A549 (cell line): ENCODE measurements at regions not wholly inside any gene's neighbourhood (a gene's known extent, or its start where the extent isn't known, plus 50 kb on each side); places are given as distances from the start of the nearest gene placed in this dataset.

Experiments used
- ATAC-seq, 2 experiments: fragments of 200-7000 bp in 1 of 2; fragments of >200 bp in 1 of 2; cut with Nextera tagmentation in 1 of 2; cut with Tn5 transposase in 1 of 2; 3 replicates each; pipeline versions ENCODE4 v1.8.0 to v1.9.1; 2018 to 2020; ENCODE audit warnings: mild to moderate bottlenecking in 1 of 2, moderate library complexity in 1 of 2
- CTCF ChIA-PET: fragments of 300-600 bp; sonication (Branson Sonifier 250); formaldehyde crosslinking; extraction: SDS; loops from one replicate; lab custom pipeline; 2021; ENCODE audit warnings: antibody characterized with exemption, inconsistent platforms; lab: Yijun Ruan, JAX
- POLR2A ChIA-PET: fragments of 350-600 bp; formaldehyde crosslinking; extraction: SDS; loops from one replicate; lab custom pipeline; 2021; ENCODE audit warnings: antibody characterized with exemption, inconsistent platforms; lab: Yijun Ruan, JAX
- DNase-seq, 2 experiments: peaks; one replicate each; pipeline versions ENCODE4 v3.0.0 to v3.0.0-alpha.2; 2011 to 2016; ENCODE audit warnings: low read depth in 1 of 2, low spot score in 1 of 2
- FAIRE-seq: peaks from 2 replicates; lab custom pipeline; 2011; peaks lifted over from hg19 to GRCh38; lab: Jason Lieb, UNC
- H3K27ac ChIP-seq, 2 experiments: fragments of >200 bp; sonication (Bioruptor Twin); formaldehyde crosslinking; 3 replicates each; pipeline ENCODE4 v1.5.1; 2016 to 2017
- H3K4me1 ChIP-seq: fragments of >200 bp; sonication (Bioruptor Twin); formaldehyde crosslinking; 3 replicates; pipeline ENCODE4 v1.6.1; 2016
- H3K4me2 ChIP-seq: fragments of >200 bp; sonication (Bioruptor Twin); formaldehyde crosslinking; 3 replicates; pipeline ENCODE4 v1.6.1; 2016
- H3K4me3 ChIP-seq: fragments of >200 bp; sonication (Bioruptor Twin); formaldehyde crosslinking; 3 replicates; pipeline ENCODE4 v1.5.1; 2016
- H3K9me3 ChIP-seq: fragments of >200 bp; sonication (Bioruptor Twin); formaldehyde crosslinking; 3 replicates; pipeline ENCODE4 v1.6.1; 2016
- CBX2 ChIP-seq: fragments of 200-600 bp; sonication (generic); IDR thresholded peaks from 2 replicates; pipeline ENCODE4 v1.6.1; 2016; ENCODE audit warnings: low read depth, mild to moderate bottlenecking, borderline replicate concordance
- CBX8 ChIP-seq: fragments of 200-600 bp; sonication (generic); IDR thresholded peaks from 2 replicates; pipeline ENCODE4 v1.6.1; 2016
- ESRRA ChIP-seq: fragments of 150-350 bp; IDR thresholded peaks from 2 replicates; pipeline ENCODE4 v1.6.1; 2014; ENCODE audit warnings: mild to moderate bottlenecking, low read length, borderline replicate concordance
- FOXS1 ChIP-seq: fragments of 250-450 bp; sonication (Bioruptor Pico); IDR thresholded peaks from 2 replicates; pipeline ENCODE4 v1.5.0; 2020; ENCODE audit warnings: mild to moderate bottlenecking, moderate library complexity
- HDAC2 ChIP-seq: fragments of 200-600 bp; sonication (generic); IDR thresholded peaks from 2 replicates; pipeline ENCODE4 v1.6.1; 2016
- HEYL ChIP-seq: fragments of 250-450 bp; sonication (Bioruptor Pico); IDR thresholded peaks from 2 replicates; pipeline ENCODE4 v1.8.0; 2021; ENCODE audit warnings: mild to moderate bottlenecking, moderate library complexity
- HOXA7 ChIP-seq: fragments of 250-450 bp; sonication (Bioruptor Pico); IDR thresholded peaks from 2 replicates; pipeline ENCODE4 v1.5.0; 2020; ENCODE audit warnings: mild to moderate bottlenecking, moderate library complexity
- HOXB13 ChIP-seq: fragments of 250-450 bp; sonication (Bioruptor Pico); IDR thresholded peaks from 2 replicates; pipeline ENCODE4 v1.5.0; 2020; ENCODE audit warnings: low read depth, mild to moderate bottlenecking, moderate library complexity
- JUN ChIP-seq, 2 experiments: fragments of >200 bp; sonication (Bioruptor Twin); formaldehyde crosslinking; IDR thresholded peaks; 2 replicates in 1 of 2; 3 replicates in 1 of 2; pipeline ENCODE4 v1.6.1; 2016 to 2017
- MAFK ChIP-seq: fragments of 450-650 bp; IDR thresholded peaks from 2 replicates; pipeline ENCODE4 v1.6.1; 2014; ENCODE audit not compliant: partially characterized antibody
- MAZ ChIP-seq: fragments of 150-350 bp; IDR thresholded peaks from 2 replicates; pipeline ENCODE4 v1.6.1; 2014; ENCODE audit warnings: antibody characterized with exemption, low read depth, low read length, borderline replicate concordance
- MYC ChIP-seq: IDR thresholded peaks from 2 replicates; pipeline ENCODE4 v1.6.1; 2012; ENCODE audit warnings: mild to moderate bottlenecking, inconsistent platforms, low read length, improper control_type of control experiment, borderline replicate concordance
- NFE2L2 ChIP-seq: fragments of 150-350 bp; conservative IDR thresholded peaks from 2 replicates; pipeline ENCODE4 v1.6.1; 2014; ENCODE audit warnings: low read length
- POLR2A ChIP-seq: IDR thresholded peaks from 2 replicates; pipeline ENCODE4 v1.6.1; 2012; ENCODE audit warnings: mild to moderate bottlenecking, low read length
- RNF2 ChIP-seq: fragments of 200-600 bp; sonication (generic); IDR thresholded peaks from 2 replicates; pipeline ENCODE4 v1.6.1; 2016; ENCODE audit warnings: low read depth, mild to moderate bottlenecking, antibody characterized with exemption, moderate library complexity, borderline replicate concordance
- SMC3 ChIP-seq: fragments of >200 bp; sonication (Bioruptor Twin); formaldehyde crosslinking; IDR thresholded peaks from 3 replicates; pipeline ENCODE4 v1.6.1; 2018; ENCODE audit warnings: inconsistent platforms
- TFCP2L1 ChIP-seq: fragments of 250-450 bp; sonication (Bioruptor Pico); IDR thresholded peaks from 2 replicates; pipeline ENCODE4 v1.5.0; 2021; ENCODE audit warnings: mild to moderate bottlenecking
- ZC3H11A ChIP-seq: fragments of 450-650 bp; IDR thresholded peaks from 2 replicates; pipeline ENCODE4 v1.6.1; 2014; ENCODE audit warnings: antibody characterized with exemption, mild to moderate bottlenecking
- ZNF302 ChIP-seq: fragments of 250-450 bp; sonication (Bioruptor Pico); IDR thresholded peaks from 2 replicates; pipeline ENCODE4 v1.9.0; 2021; ENCODE audit warnings: inconsistent platforms, mild to moderate bottlenecking, moderate library complexity
- ZSCAN20 ChIP-seq: fragments of 250-450 bp; sonication (Bioruptor Pico); IDR thresholded peaks from 2 replicates; pipeline ENCODE4 v1.8.0; 2022; ENCODE audit warnings: mild to moderate bottlenecking, moderate library complexity
- WGBS: methylation state at CpG from one replicate; pipeline ENCODE4 v1.1.6; 2017; ENCODE audit errors: missing lambda C conversion rate; 5-methylcytosine and 5-hydroxymethylcytosine counted together
- TF ChIP-seq, protein P1 (sequence below): fragments of >200 bp; sonication (Bioruptor Twin); formaldehyde crosslinking; IDR thresholded peaks from 2 replicates; pipeline ENCODE4 v1.6.1; 2016
- TF ChIP-seq, protein P2 (sequence below): fragments of 150-350 bp; IDR thresholded peaks from 2 replicates; pipeline ENCODE4 v1.6.1; 2014; ENCODE audit warnings: low read depth, mild to moderate bottlenecking, low read length
- TF ChIP-seq, protein P3 (sequence below): fragments of 200-600 bp; sonication (generic); IDR thresholded peaks from 2 replicates; pipeline ENCODE4 v1.6.1; 2016; ENCODE audit warnings: antibody characterized with exemption, mild to moderate bottlenecking, moderate library complexity
- TF ChIP-seq, protein P4 (sequence below): IDR thresholded peaks from 2 replicates; pipeline ENCODE4 v1.6.1; 2012
- TF ChIP-seq, protein P5 (sequence below): fragments of 450-650 bp; IDR thresholded peaks from 2 replicates; pipeline ENCODE4 v1.6.1; 2014; ENCODE audit warnings: antibody characterized with exemption
- TF ChIP-seq, protein P6 (sequence below): fragments of >200 bp; sonication (Bioruptor Twin); formaldehyde crosslinking; IDR thresholded peaks from 3 replicates; pipeline ENCODE4 v1.5.1; 2016

DNA sequence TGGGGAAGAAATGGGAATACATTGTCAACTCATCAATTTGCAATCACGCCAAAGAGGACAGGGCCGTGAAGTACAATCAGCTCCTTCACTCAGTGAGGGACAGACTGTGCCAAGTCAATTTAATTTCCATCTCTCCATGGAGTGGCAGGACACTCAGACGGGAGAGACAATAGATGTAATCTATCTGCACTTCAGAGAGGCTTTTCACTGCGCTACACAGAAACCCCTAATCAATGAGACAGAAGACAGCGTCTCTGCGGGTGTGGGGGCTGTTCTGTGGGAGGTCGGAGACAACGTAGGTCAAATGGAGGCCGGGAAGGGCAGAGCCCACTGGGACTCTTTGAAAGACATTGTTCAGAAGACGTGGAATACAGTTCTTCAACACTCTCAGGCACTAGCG is 541.0 kb upstream of the ADARB2 start:
- CTCF ChIA-PET, result interaction anchor here (1.1 kb wide), 1 partner anchor 9 kb away, joined by 3 read pairs; no protein-coding TSS in a partner anchor
- TF ChIP-seq HDAC2 (no peak), CBX2 (no peak), TFCP2L1 (CRISPR knock-in tag) (no peak), RNF2 (no peak), SMC3 (no peak), HOXB13 (CRISPR knock-in tag) (no peak), JUN (IDR thresholded peaks at IDR 0.05) (no peak), ZNF302 (CRISPR knock-in tag) (no peak), CBX8 (no peak), ESRRA (no peak)
- TF ChIP-seq, protein P1, sequence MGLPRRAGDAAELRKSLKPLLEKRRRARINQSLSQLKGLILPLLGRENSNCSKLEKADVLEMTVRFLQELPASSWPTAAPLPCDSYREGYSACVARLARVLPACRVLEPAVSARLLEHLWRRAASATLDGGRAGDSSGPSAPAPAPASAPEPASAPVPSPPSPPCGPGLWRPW, result no peak
- TF ChIP-seq, protein P2, sequence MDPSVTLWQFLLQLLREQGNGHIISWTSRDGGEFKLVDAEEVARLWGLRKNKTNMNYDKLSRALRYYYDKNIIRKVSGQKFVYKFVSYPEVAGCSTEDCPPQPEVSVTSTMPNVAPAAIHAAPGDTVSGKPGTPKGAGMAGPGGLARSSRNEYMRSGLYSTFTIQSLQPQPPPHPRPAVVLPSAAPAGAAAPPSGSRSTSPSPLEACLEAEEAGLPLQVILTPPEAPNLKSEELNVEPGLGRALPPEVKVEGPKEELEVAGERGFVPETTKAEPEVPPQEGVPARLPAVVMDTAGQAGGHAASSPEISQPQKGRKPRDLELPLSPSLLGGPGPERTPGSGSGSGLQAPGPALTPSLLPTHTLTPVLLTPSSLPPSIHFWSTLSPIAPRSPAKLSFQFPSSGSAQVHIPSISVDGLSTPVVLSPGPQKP, result no peak
- FAIRE-seq (no peak), DNase-seq (no peak), ATAC-seq (no peak)
- Histone ChIP-seq H3K4me3 (no peak overlapping the region), H3K27ac (no peak overlapping the region), H3K9me3 (no peaks in the 10 kb centered on the region), H3K4me2 (no peak overlapping the region), H3K4me1 (no peaks in the 10 kb centered on the region)
- POLR2A ChIA-PET, result no interaction called here
- WGBS, result 10% methylated on average over 11 of the region's 11 CpGs

DNA sequence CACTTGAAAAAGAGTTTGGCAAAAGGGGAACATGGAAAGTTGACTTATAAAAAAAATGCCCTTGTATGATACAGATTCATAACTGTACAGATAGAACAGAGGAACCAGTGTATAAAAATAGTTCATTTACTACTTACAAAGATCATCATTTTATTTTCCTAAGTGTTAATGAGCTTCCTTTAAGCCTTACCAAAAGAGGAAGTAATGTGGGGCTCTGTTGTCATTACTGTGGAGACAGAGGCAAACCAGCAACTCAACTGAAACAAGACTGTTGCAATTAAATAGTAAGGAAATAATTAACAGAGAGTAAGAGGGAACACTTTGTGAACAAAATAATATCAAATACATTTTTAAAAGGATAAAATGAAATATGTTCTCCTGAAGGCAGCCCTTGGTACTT is 526.2 kb upstream of the ADARB2 start:
- ChIA-PET POLR2A (no interaction called here), CTCF (no interaction called here)
- Histone ChIP-seq H3K4me2 (no peak overlapping the region), H3K9me3 (no peaks in the 10 kb centered on the region), H3K4me1 (no peaks in the 10 kb centered on the region), H3K27ac (no peak overlapping the region), H3K4me3 (no peak overlapping the region)
- FAIRE-seq, result no peak
- TF ChIP-seq JUN (IDR thresholded peaks at IDR 0.05) (no peak), FOXS1 (no peak), HOXA7 (CRISPR knock-in tag) (no peak), HDAC2 (no peak), NFE2L2 (no peak), HOXB13 (CRISPR knock-in tag) (no peak), ZSCAN20 (CRISPR knock-in tag) (no peak), HEYL (CRISPR knock-in tag) (no peak), MYC (no peak), MAFK (no peak), RNF2 (no peak), MAZ (no peak), ZC3H11A (no peak), CBX8 (no peak), POLR2A (no peak)
- TF ChIP-seq, protein P3, sequence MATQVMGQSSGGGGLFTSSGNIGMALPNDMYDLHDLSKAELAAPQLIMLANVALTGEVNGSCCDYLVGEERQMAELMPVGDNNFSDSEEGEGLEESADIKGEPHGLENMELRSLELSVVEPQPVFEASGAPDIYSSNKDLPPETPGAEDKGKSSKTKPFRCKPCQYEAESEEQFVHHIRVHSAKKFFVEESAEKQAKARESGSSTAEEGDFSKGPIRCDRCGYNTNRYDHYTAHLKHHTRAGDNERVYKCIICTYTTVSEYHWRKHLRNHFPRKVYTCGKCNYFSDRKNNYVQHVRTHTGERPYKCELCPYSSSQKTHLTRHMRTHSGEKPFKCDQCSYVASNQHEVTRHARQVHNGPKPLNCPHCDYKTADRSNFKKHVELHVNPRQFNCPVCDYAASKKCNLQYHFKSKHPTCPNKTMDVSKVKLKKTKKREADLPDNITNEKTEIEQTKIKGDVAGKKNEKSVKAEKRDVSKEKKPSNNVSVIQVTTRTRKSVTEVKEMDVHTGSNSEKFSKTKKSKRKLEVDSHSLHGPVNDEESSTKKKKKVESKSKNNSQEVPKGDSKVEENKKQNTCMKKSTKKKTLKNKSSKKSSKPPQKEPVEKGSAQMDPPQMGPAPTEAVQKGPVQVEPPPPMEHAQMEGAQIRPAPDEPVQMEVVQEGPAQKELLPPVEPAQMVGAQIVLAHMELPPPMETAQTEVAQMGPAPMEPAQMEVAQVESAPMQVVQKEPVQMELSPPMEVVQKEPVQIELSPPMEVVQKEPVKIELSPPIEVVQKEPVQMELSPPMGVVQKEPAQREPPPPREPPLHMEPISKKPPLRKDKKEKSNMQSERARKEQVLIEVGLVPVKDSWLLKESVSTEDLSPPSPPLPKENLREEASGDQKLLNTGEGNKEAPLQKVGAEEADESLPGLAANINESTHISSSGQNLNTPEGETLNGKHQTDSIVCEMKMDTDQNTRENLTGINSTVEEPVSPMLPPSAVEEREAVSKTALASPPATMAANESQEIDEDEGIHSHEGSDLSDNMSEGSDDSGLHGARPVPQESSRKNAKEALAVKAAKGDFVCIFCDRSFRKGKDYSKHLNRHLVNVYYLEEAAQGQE, result no peak
- TF ChIP-seq, protein P4, sequence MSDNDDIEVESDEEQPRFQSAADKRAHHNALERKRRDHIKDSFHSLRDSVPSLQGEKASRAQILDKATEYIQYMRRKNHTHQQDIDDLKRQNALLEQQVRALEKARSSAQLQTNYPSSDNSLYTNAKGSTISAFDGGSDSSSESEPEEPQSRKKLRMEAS, result no peak
- TF ChIP-seq, protein P5, sequence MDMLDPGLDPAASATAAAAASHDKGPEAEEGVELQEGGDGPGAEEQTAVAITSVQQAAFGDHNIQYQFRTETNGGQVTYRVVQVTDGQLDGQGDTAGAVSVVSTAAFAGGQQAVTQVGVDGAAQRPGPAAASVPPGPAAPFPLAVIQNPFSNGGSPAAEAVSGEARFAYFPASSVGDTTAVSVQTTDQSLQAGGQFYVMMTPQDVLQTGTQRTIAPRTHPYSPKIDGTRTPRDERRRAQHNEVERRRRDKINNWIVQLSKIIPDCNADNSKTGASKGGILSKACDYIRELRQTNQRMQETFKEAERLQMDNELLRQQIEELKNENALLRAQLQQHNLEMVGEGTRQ, result no peak
- TF ChIP-seq, protein P6, sequence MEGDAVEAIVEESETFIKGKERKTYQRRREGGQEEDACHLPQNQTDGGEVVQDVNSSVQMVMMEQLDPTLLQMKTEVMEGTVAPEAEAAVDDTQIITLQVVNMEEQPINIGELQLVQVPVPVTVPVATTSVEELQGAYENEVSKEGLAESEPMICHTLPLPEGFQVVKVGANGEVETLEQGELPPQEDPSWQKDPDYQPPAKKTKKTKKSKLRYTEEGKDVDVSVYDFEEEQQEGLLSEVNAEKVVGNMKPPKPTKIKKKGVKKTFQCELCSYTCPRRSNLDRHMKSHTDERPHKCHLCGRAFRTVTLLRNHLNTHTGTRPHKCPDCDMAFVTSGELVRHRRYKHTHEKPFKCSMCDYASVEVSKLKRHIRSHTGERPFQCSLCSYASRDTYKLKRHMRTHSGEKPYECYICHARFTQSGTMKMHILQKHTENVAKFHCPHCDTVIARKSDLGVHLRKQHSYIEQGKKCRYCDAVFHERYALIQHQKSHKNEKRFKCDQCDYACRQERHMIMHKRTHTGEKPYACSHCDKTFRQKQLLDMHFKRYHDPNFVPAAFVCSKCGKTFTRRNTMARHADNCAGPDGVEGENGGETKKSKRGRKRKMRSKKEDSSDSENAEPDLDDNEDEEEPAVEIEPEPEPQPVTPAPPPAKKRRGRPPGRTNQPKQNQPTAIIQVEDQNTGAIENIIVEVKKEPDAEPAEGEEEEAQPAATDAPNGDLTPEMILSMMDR, result no peak
- no peak for ATAC-seq
- no peak for DNase-seq
